Mammary epithelial cell (primary cell): ENCODE measurements at regions not wholly inside any gene's neighbourhood (a gene's known extent, or its start where the extent isn't known, plus 50 kb on each side); places are given as distances from the start of the nearest gene placed in this dataset.

Experiments
- CTCF ChIP-seq, 2 donors: IDR thresholded peaks in 1 of 2; conservative IDR thresholded peaks in 1 of 2; 2 replicates each; pipeline ENCODE4 v1.5.1; 2011 to 2012; ENCODE audit warnings: inconsistent platforms in 2 of 2, low read length in 2 of 2, mild to moderate bottlenecking in 2 of 2, control low read depth in 1 of 2, low read depth in 1 of 2; ENCODE audit not compliant: insufficient read depth in 1 of 2; ENCODE audit errors: extremely low read depth in 1 of 2
- EZH2 ChIP-seq: IDR thresholded peaks from 2 replicates; pipeline ENCODE4 v1.6.1; 2012; ENCODE audit warnings: low read length, inconsistent platforms, borderline replicate concordance

DNA sequence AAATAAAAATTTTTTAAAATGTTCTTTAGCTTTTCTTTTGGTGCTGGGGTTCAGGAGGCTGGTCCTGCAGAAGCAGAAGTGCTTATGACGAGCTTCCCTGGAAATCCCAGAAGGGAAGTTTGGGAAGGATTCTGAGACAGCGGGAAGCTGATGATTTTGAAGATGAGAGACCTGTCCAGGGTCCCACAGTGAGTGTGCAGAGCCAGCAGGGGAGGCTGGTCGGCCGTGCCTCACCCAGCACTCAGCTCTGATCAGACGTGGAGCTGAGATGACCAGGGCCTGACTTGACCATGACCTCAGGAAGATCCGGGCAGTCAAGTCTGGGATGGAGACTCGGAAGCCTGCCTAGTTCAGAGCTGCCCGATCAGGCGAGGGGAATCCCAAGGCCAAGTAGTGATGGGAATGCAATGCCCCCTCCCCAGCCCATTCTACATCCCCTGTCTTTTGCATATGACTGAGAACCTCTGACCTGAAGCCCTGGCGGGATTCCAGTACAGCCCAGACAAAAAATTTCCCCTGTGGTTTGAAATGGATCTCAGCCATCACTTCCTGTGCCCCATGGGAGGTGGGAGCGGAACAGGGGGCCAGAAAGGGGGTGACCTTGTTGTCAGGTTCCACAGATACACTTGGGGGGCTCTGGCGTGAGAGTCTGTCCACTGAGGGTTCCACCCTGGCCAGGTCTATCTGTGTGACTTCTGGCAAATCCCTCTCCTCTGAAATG, 96.8 kb upstream of the RUNX3 start:
- TF ChIP-seq CTCF (conservative IDR thresholded peaks at IDR 0.05 in 1 of 2, IDR thresholded peaks at IDR 0.05 in 1 of 2; ENCODE audit: extremely low read depth in 1 of 2, insufficient read depth in 1 of 2, low read depth in 1 of 2, low read length in 2 of 2) (no peak), EZH2 (no peak)
